Vagina (tissue), 2 donors: ENCODE measurements at regions not wholly inside any gene's neighbourhood (a gene's known extent, or its start where the extent isn't known, plus 50 kb on each side); places are given as distances from the start of the nearest gene placed in this dataset.

Source experiments
- POLR2AphosphoS5 ChIP-seq, 2 donors: sonication (generic); formaldehyde crosslinking; IDR thresholded peaks; one replicate each; pipeline ENCODE4 v1.9.0; 2017; ENCODE audit warnings: antibody characterized with exemption in 2 of 2, mild to moderate bottlenecking in 2 of 2, low read depth in 1 of 2; ENCODE audit not compliant: insufficient read depth in 1 of 2
- TF ChIP-seq, protein P1 (sequence below), 3 experiments: fragments of 450-650 bp in 2 of 3; fragments of 200-600 bp in 1 of 3; sonication (generic) in 1 of 3; IDR thresholded peaks; one replicate each; pipeline ENCODE4 v1.5.1; 2017 to 2019; ENCODE audit warnings: antibody characterized with exemption in 3 of 3, mild to moderate bottlenecking in 2 of 3, moderate library complexity in 2 of 3

- no peak for TF ChIP-seq POLR2AphosphoS5 (IDR thresholded peaks at IDR 0.05; ENCODE audit: insufficient read depth in 1 of 2, low read depth in 1 of 2)
- TF ChIP-seq, protein P1, sequence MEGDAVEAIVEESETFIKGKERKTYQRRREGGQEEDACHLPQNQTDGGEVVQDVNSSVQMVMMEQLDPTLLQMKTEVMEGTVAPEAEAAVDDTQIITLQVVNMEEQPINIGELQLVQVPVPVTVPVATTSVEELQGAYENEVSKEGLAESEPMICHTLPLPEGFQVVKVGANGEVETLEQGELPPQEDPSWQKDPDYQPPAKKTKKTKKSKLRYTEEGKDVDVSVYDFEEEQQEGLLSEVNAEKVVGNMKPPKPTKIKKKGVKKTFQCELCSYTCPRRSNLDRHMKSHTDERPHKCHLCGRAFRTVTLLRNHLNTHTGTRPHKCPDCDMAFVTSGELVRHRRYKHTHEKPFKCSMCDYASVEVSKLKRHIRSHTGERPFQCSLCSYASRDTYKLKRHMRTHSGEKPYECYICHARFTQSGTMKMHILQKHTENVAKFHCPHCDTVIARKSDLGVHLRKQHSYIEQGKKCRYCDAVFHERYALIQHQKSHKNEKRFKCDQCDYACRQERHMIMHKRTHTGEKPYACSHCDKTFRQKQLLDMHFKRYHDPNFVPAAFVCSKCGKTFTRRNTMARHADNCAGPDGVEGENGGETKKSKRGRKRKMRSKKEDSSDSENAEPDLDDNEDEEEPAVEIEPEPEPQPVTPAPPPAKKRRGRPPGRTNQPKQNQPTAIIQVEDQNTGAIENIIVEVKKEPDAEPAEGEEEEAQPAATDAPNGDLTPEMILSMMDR (IDR thresholded peaks at IDR 0.05): no peak
Measured at GRCh38 chr7:93029056-93029455, 88.7 kb downstream of the SAMD9 start.
